PC-3 (cell line): ENCODE measurements at regions not wholly inside any gene's neighbourhood (a gene's known extent, or its start where the extent isn't known, plus 50 kb on each side); places are given as distances from the start of the nearest gene placed in this dataset.

Experiments used
- ATAC-seq: fragments of 200-7000 bp; cut with Tn5 transposase; 2 replicates; pipeline ENCODE4 v1.9.1; 2020; ENCODE audit warnings: mild to moderate bottlenecking, moderate library complexity
- BruUV-seq: library from RNA; stranded (reverse); fragments of 400-500 nt; replicated peaks from 2 replicates; lab custom pipeline; 2021; lab: Mats Ljungman, UMichigan
- CTCF ChIA-PET: fragments of 300-600 bp; sonication (Branson Sonifier 250); formaldehyde crosslinking; loops from one replicate; lab custom pipeline; 2022; ENCODE audit warnings: antibody characterized with exemption; lab: Charles Lee
- POLR2A ChIA-PET: fragments of 300-600 bp; sonication (Branson Sonifier 250); formaldehyde crosslinking; loops from one replicate; lab custom pipeline; 2022; ENCODE audit warnings: antibody characterized with exemption; ENCODE audit not compliant: unreplicated experiment; lab: Charles Lee
- DNase-seq: peaks from one replicate; pipeline ENCODE4 v3.0.0-alpha.2; 2015
- H2AFZ ChIP-seq: fragments of 300-600 bp; sonication (generic); 2 replicates; pipeline ENCODE4 v1.6.0; 2016; ENCODE audit warnings: antibody characterized with exemption, low read length
- H3F3A ChIP-seq: fragments of 300-600 bp; sonication (generic); one replicate; pipeline ENCODE4 v1.6.0; 2017; ENCODE audit warnings: antibody characterized with exemption, low read length, control low read depth, mild to moderate bottlenecking; ENCODE audit not compliant: unreplicated experiment
- H3K27ac ChIP-seq: fragments of 300-600 bp; sonication (generic); 2 replicates; pipeline ENCODE4 v1.5.1; 2016; ENCODE audit warnings: mild to moderate bottlenecking, low read length
- H3K27me3 ChIP-seq: fragments of 300-600 bp; sonication (generic); 2 replicates; pipeline ENCODE4 v1.6.1; 2016; ENCODE audit warnings: low read length, mixed read lengths
- H3K36me3 ChIP-seq: fragments of 300-600 bp; sonication (generic); 2 replicates; pipeline ENCODE4 v1.6.1; 2016; ENCODE audit warnings: low read depth, mixed run types, low read length, mixed read lengths
- H3K4me1 ChIP-seq: fragments of 300-600 bp; sonication (generic); 2 replicates; pipeline ENCODE4 v1.5.1; 2016; ENCODE audit warnings: low read length; ENCODE audit not compliant: insufficient read depth
- H3K4me2 ChIP-seq: fragments of 300-600 bp; sonication (generic); 2 replicates; pipeline ENCODE4 v1.6.0; 2016; ENCODE audit warnings: low read length
- H3K4me3 ChIP-seq: fragments of 300-600 bp; sonication (generic); 2 replicates; pipeline ENCODE4 v1.5.1; 2016; ENCODE audit warnings: mild to moderate bottlenecking, low read length, mixed read lengths
- H3K79me2 ChIP-seq: fragments of 300-600 bp; sonication (generic); 2 replicates; pipeline ENCODE4 v1.6.1; 2017; ENCODE audit warnings: low read length, mixed read lengths
- H3K9ac ChIP-seq: fragments of 300-600 bp; sonication (generic); 2 replicates; pipeline ENCODE4 v1.6.0; 2016; ENCODE audit warnings: mild to moderate bottlenecking, low read length
- H3K9me2 ChIP-seq: fragments of 300-600 bp; sonication (generic); replicated peaks from 2 replicates; pipeline ENCODE4 v1.6.1; 2016; ENCODE audit warnings: mixed run types, low read length, mixed read lengths
- H3K9me3 ChIP-seq: fragments of 300-600 bp; sonication (generic); 2 replicates; pipeline ENCODE4 v1.6.1; 2016; ENCODE audit warnings: low read length, mixed read lengths
- H4K20me1 ChIP-seq: fragments of 300-600 bp; sonication (generic); 2 replicates; pipeline ENCODE4 v1.6.1; 2016; ENCODE audit warnings: low read length, mixed read lengths
- EZH2 ChIP-seq: fragments of 300-600 bp; sonication (generic); IDR thresholded peaks from one replicate; pipeline ENCODE4 v1.6.1; 2017; ENCODE audit warnings: antibody characterized with exemption, mild to moderate bottlenecking, low read length; ENCODE audit not compliant: unreplicated experiment
- EZH2phosphoT487 ChIP-seq: fragments of 300-600 bp; sonication (generic); IDR thresholded peaks from 2 replicates; pipeline ENCODE4 v1.6.1; 2018; ENCODE audit warnings: mild to moderate bottlenecking, antibody characterized with exemption, low read length, borderline replicate concordance
- intact Hi-C: fragments of 100-400 bp; cut with micrococcal nuclease; formaldehyde crosslinking; loops from 2 replicates; pipeline ENCODE4 v1.9.0; 2023
- TF ChIP-seq, protein P1 (sequence below): fragments of 300-600 bp; sonication (generic); conservative IDR thresholded peaks from 2 replicates; pipeline ENCODE4 v1.5.1; 2017; ENCODE audit warnings: antibody characterized with exemption, low read depth, mild to moderate bottlenecking, low read length

DNA sequence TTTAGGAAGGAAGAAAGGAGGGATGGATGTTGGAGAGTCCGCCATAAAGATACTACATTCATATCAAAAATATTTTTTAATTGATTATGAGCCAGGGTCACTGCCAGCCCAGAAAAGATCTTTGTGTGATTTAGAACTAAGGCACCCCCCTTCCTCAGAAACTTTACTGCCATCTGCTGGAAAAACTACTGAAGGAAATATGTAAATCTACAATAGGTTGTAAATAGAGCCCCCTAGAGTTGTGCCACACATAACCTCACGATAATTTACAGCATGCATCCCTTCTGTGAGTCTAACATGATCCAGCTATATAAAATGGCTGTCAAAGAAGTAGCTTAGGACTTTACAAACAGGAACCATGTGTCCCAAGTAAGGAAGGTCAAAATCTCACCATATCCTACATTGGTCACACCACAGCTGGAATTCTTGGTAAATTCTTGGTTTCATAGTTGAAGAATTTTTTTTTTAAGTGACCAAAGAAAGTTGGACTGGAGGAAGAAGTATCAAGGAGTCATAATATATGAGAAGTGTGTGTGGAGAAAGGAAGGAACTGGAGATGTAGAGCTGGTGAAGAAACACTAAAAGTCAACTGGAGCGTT, 152.5 kb downstream of the CYP26B1 start:
- Histone ChIP-seq H3K9ac (no peak overlapping the region), H3K4me3 (no peak overlapping the region), H2AFZ (no peak overlapping the region), H3F3A (no peaks in the 10 kb centered on the region), H3K4me1 (no peaks in the 10 kb centered on the region), H3K27ac (no peak overlapping the region), H3K79me2 (no peaks in the 10 kb centered on the region), H3K36me3 (no peaks in the 10 kb centered on the region), H3K27me3 (peaks cover 22% of the 10 kb centered on the region), H3K4me2 (no peak overlapping the region), H3K9me2 (no peaks in the 10 kb centered on the region), H3K9me3 (no peaks in the 10 kb centered on the region), H4K20me1 (no peaks in the 10 kb centered on the region)
- TF ChIP-seq, protein P1, sequence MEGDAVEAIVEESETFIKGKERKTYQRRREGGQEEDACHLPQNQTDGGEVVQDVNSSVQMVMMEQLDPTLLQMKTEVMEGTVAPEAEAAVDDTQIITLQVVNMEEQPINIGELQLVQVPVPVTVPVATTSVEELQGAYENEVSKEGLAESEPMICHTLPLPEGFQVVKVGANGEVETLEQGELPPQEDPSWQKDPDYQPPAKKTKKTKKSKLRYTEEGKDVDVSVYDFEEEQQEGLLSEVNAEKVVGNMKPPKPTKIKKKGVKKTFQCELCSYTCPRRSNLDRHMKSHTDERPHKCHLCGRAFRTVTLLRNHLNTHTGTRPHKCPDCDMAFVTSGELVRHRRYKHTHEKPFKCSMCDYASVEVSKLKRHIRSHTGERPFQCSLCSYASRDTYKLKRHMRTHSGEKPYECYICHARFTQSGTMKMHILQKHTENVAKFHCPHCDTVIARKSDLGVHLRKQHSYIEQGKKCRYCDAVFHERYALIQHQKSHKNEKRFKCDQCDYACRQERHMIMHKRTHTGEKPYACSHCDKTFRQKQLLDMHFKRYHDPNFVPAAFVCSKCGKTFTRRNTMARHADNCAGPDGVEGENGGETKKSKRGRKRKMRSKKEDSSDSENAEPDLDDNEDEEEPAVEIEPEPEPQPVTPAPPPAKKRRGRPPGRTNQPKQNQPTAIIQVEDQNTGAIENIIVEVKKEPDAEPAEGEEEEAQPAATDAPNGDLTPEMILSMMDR = peak; percentile 84
- no peak for TF ChIP-seq EZH2phosphoT487
- DNase-seq = peak; percentile 59
- POLR2A ChIA-PET = no interaction called here
- intact Hi-C loops = loop anchor here (5.0 to 10.0 kb wide), 2 partner anchors 73 to 210 kb away; no protein-coding TSS in a partner anchor
- BruUV-seq = no TSS peak
- CTCF ChIA-PET = interaction anchor here (0.7 kb wide), 2 partner anchors 196 to 521 kb away, joined by 3 to 4 read pairs; no protein-coding TSS in a partner anchor
- ATAC-seq = no peak; the same call in 1 of the 2 replicates

- Histone ChIP-seq H3K27ac (no peak overlapping the region), H3K79me2 (no peaks in the 10 kb centered on the region), H3K27me3 (peaks cover 29% of the 10 kb centered on the region), H3K9me3 (no peaks in the 10 kb centered on the region), H4K20me1 (no peaks in the 10 kb centered on the region), H3K4me3 (no peak overlapping the region), H3K36me3 (no peaks in the 10 kb centered on the region), H3K4me2 (no peak overlapping the region), H3K4me1 (no peaks in the 10 kb centered on the region), H3F3A (no peaks in the 10 kb centered on the region), H3K9ac (no peak overlapping the region), H2AFZ (no peak overlapping the region), H3K9me2 (no peaks in the 10 kb centered on the region)
- no TSS peak for BruUV-seq
- no peak for DNase-seq
- POLR2A ChIA-PET = no interaction called here
- ATAC-seq = no peak
- TF ChIP-seq EZH2 (no peak), EZH2phosphoT487 (no peak)
- TF ChIP-seq, protein P1 = no peak
- intact Hi-C loops = loop anchor here (10.0 kb wide), 1 partner anchor 207 kb away; no protein-coding TSS in a partner anchor
- CTCF ChIA-PET = no interaction called here
These were observed 155.6 kb downstream of the CYP26B1 start for GRCh38 chr2:71992036-71992435.

DNA sequence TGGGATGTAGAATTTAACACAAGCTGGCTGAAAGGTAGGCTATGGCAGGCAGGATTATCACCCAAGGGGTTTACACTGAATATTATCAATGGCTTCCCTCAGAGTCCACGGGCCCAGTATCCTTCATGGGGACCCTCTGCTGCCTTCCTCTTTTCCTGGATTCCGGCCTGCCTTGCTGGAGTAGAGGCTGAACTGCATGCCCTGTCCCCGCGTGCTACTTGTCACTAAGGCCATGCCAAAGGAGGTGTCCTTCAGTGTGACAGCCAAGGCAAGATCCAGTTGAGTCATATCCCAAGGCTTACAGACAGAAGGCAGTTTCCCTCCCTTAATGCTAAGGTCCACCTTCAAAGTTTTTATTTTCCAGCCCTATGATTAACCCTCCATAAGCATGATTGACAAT, 156.3 kb downstream of the CYP26B1 start:
- POLR2A ChIA-PET = no interaction called here
- no peaks in the 10 kb centered on the region for H3K9me3 ChIP-seq
- H3F3A ChIP-seq = no peaks in the 10 kb centered on the region
- CTCF ChIA-PET = no interaction called here
- H2AFZ ChIP-seq = no peak overlapping the region
- ATAC-seq = no peak
- H3K36me3 ChIP-seq = no peaks in the 10 kb centered on the region
- TF ChIP-seq, protein P1 = no peak
- TF ChIP-seq EZH2phosphoT487 (no peak), EZH2 (no peak)
- no peak overlapping the region for H3K9ac ChIP-seq
- intact Hi-C loops = loop anchor here (10.0 kb wide), 1 partner anchor 207 kb away; no protein-coding TSS in a partner anchor
- no TSS peak for BruUV-seq
- H4K20me1 ChIP-seq = no peaks in the 10 kb centered on the region
- no peaks in the 10 kb centered on the region for H3K4me1 ChIP-seq
- H3K27ac ChIP-seq = no peak overlapping the region
- H3K27me3 ChIP-seq = peaks cover 29% of the 10 kb centered on the region
- H3K4me3 ChIP-seq = no peak overlapping the region
- H3K79me2 ChIP-seq = no peaks in the 10 kb centered on the region
- no peaks in the 10 kb centered on the region for H3K9me2 ChIP-seq
- H3K4me2 ChIP-seq = no peak overlapping the region
- no peak for DNase-seq
